ENCODE measurements at regions not wholly inside any gene's neighbourhood (a gene's known extent, or its start where the extent isn't known, plus 50 kb on each side); places are given as distances from the start of the nearest gene placed in this dataset. TPM values are rescaled to one million over a fixed set of nuclear protein-coding genes. Genes with fewer than 3 reads are reported as not detected.
"Not testable (repeated sequence)": the region's sequence is repeated elsewhere in the genome, so short reads cannot be mapped to it uniquely, and the experiment has no call there.

DNA sequence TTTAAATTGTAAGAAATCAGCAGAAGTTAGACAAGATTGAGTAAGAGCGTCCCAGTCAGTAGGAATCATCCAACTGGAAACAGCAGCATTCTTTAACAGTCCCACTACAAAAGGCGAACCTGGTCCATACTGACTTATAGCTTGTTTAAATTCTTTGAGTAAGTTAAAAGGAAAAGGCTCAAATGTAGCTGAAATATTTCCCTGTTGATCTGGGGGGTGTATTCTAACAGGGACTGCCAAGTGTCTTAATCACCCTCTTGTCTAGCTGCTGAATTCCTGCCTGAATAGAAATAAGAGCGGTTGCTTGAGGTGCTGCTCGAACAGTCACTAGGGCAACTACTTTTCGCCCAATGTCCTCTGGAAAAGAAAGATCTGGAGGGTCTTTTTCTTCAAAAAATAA, 56.4 kb upstream of the FMNL2 start:
- Histone ChIP-seq H3K27ac (no peak overlapping the region), H3K36me3 (no peaks in the 10 kb centered on the region), H3K4me1 (ENCODE audit: insufficient read depth) (no peaks in the 10 kb centered on the region), H3K4me3 (no peak overlapping the region), H3K9me3 (no peaks in the 10 kb centered on the region), H3K27me3 (no peaks in the 10 kb centered on the region)
- no peak for DNase-seq
- TF ChIP-seq, protein P1, sequence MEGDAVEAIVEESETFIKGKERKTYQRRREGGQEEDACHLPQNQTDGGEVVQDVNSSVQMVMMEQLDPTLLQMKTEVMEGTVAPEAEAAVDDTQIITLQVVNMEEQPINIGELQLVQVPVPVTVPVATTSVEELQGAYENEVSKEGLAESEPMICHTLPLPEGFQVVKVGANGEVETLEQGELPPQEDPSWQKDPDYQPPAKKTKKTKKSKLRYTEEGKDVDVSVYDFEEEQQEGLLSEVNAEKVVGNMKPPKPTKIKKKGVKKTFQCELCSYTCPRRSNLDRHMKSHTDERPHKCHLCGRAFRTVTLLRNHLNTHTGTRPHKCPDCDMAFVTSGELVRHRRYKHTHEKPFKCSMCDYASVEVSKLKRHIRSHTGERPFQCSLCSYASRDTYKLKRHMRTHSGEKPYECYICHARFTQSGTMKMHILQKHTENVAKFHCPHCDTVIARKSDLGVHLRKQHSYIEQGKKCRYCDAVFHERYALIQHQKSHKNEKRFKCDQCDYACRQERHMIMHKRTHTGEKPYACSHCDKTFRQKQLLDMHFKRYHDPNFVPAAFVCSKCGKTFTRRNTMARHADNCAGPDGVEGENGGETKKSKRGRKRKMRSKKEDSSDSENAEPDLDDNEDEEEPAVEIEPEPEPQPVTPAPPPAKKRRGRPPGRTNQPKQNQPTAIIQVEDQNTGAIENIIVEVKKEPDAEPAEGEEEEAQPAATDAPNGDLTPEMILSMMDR (IDR thresholded peaks at IDR 0.05), result no peak
- TF ChIP-seq POLR2A (IDR thresholded peaks at IDR 0.05) (no peak), EP300 (IDR thresholded peaks at IDR 0.05) (no peak)
- WGBS, 3 donors, result 75 to 97% (median 84%) methylated on average over 5 of the region's 5 CpGs
- intact Hi-C loops (cut with DNase I), result no loop called here

DNA sequence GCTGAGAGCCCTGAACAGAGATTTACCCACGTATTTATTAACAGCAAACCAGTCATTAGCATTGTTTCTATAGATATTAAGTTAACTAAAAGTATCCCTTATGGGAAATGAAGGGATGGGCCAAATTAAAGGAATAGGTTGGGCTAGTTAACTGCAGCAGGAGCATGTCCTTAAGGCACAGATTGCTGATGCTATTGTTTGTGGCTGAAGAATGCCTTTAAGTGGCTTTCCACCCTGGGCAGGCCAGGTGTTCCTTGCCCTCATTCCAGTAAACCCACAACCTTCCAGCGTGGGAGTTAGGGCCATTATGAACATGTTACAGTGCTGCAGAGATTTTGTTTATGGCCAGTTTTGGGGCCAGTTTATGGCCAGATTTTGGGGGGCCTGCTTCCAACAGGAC, 55.6 kb upstream of the FMNL2 start:
- H3K4me3 ChIP-seq; DNase-seq; H3K36me3 ChIP-seq; H3K9me3 ChIP-seq; intact Hi-C loops (cut with DNase I); H3K27me3 ChIP-seq; H3K4me1 ChIP-seq (ENCODE audit: insufficient read depth); H3K27ac ChIP-seq: not testable (repeated sequence)
- 81 to 94% (median 91%) methylated on average over 2 of the region's 2 CpGs for WGBS, 3 donors

DNA sequence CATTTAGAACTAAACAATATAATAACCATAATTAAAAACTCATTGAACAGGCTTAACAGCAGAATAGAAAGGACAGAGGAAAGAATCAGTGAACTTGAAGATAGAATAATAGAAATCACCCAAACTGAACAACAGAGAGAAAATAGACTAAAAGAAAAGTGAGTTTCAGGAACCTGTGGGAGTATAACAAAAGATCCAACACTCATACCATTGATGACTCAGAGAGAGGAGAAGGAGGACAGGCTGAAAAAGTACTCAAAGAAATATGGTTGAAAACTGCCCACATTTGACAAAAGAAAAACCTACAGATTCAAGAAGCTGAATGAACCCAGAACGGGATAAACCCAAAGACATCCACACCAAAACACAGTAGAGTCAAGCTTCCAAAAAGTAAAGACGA, 54.2 kb upstream of the FMNL2 start:
- WGBS, 3 donors, result 86 to 88% (median 86%) methylated on average over 2 of the region's 2 CpGs
- no peak overlapping the region for H3K27ac ChIP-seq
- no peaks in the 10 kb centered on the region for H3K27me3 ChIP-seq
- intact Hi-C loops (cut with DNase I), result no loop called here
- DNase-seq, result no peak
- H3K4me1 ChIP-seq (ENCODE audit: insufficient read depth), result no peaks in the 10 kb centered on the region
- TF ChIP-seq EP300 (IDR thresholded peaks at IDR 0.05) (no peak), POLR2A (IDR thresholded peaks at IDR 0.05) (no peak)
- TF ChIP-seq, protein P1 (IDR thresholded peaks at IDR 0.05), result no peak
- H3K4me3 ChIP-seq, result no peak overlapping the region
- no peaks in the 10 kb centered on the region for H3K9me3 ChIP-seq
- no peaks in the 10 kb centered on the region for H3K36me3 ChIP-seq

DNA sequence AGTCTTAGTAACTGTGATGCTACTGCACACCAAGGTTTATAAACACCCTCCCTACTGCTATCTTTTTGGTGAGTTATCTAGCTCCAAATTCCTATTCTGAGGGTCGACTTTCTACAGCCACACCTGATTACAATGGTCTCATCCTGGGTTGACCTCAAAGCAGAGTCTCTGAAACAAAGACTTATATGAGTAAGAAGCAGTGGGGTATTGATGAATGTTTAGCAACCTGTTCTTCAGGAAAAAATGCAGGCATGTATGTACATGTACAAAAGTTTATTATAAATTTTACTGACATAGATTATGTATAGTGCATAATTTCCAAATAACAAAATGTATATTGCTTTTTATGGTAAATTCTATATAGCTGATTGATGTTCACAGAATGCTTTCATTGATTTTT, 51.6 kb upstream of the FMNL2 start:
- intact Hi-C loops (cut with DNase I), result no loop called here
- 66 to 72% (median 66%) methylated on average over 1 of the region's 1 CpG for WGBS, 3 donors
- no peaks in the 10 kb centered on the region for H3K9me3 ChIP-seq

DNA sequence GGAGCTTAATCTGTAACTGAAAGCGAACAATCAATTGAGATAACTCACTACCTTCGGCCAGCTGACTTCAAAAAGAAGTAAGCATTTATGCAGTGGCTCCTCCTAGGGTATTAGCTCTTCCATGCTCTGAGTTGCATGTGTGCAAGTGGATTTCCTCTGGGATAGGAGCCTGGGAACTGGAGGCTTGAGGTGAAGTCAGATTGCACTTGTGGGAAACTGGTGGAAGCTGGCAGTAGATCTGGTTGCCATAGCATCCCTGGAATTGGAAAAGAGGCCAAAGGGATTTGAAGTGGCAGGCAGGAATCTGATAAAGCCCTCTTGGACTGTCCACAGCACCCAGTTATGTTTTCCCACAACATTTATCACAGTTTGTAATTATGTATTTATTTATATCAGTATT, 50.6 kb upstream of the FMNL2 start:
- intact Hi-C loops (cut with DNase I), result no loop called here
- H3K4me3 ChIP-seq, result no peak overlapping the region
- TF ChIP-seq EP300 (IDR thresholded peaks at IDR 0.05), result no peak
- TF ChIP-seq POLR2A (IDR thresholded peaks at IDR 0.05), result no peak
- TF ChIP-seq, protein P1 (IDR thresholded peaks at IDR 0.05), result no peak
- no peak for DNase-seq
- H3K36me3 ChIP-seq, result no peaks in the 10 kb centered on the region
- H3K27ac ChIP-seq, result no peak overlapping the region
- no peaks in the 10 kb centered on the region for H3K9me3 ChIP-seq
- H3K4me1 ChIP-seq (ENCODE audit: insufficient read depth), result no peaks in the 10 kb centered on the region
- H3K27me3 ChIP-seq, result no peaks in the 10 kb centered on the region
- WGBS, 3 donors, result 88 to 94% (median 90%) methylated on average over 2 of the region's 2 CpGs

More for the DNA sequence above, 51.6 kb upstream of the FMNL2 start:
- Histone ChIP-seq H3K4me3 (no peak overlapping the region), H3K27me3 (no peaks in the 10 kb centered on the region), H3K36me3 (no peaks in the 10 kb centered on the region), H3K4me1 (ENCODE audit: insufficient read depth) (no peaks in the 10 kb centered on the region), H3K27ac (no peak overlapping the region)
- DNase-seq, result no peak
- no peak for TF ChIP-seq POLR2A (IDR thresholded peaks at IDR 0.05)
- TF ChIP-seq, protein P1 (IDR thresholded peaks at IDR 0.05), result no peak
- no peak for TF ChIP-seq EP300 (IDR thresholded peaks at IDR 0.05)

Small RNA genes in the stretch of these regions (small RNA-seq; reads per million reads assigned to genes)
- gene RF00019, result not detected
